NCI-H1105 (cell line): ENCODE measurements at regions not wholly inside any gene's neighbourhood (a gene's known extent, or its start where the extent isn't known, plus 50 kb on each side); places are given as distances from the start of the nearest gene placed in this dataset.
"Not testable (repeated sequence)": the region's sequence is repeated elsewhere in the genome, so short reads cannot be mapped to it uniquely, and the experiment has no call there.

Experiments
- DNase-seq: peaks from one replicate; lab custom pipeline; 2025; lab: John Stamatoyannopoulos, UW

GRCh38 chr4:104662269-104662668 lies 167.6 kb upstream of the CXXC4 start:
- not testable (repeated sequence) for DNase-seq

DNA sequence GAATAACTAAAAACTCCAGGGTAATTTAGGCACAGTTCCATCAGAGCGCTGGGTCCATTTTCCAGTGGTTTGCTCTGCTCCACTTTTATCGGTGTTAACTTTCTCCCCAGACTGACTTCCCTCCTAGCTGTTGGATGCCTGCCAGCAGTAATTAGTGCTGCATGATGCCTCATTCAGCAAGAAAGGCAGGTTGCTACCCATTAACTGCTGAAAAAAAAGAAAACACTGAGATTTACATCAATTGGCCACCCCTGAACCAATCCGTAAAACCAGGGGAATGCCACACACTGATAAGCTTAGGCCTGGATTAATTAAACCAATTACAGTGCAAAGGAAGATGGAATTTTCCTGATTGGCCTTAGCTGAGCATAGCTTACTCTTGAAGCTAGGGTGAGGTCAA lies 182.4 kb upstream of the CXXC4 start:
- peak; percentile 88 for DNase-seq

DNA sequence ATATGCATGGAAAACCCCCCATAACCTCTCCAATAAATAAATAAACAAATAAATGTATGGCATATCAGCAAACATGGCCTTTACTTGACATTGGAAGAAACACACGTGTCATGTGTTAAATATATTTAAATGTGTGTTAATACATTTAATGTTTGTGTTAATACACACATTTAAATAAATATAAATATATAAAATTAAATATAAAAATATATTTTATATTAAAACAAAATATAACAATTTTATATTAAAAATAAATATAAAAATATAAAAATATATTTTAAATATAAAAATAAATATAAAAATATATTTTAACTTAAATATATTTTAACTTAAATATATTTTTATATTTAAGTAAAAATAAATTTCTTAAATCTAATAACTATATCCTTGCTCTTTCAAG lies 187.6 kb upstream of the CXXC4 start:
- DNase-seq = no peak

- DNase-seq = no peak
Observed at GRCh38 chr4:104693601-104694201, 199.0 kb upstream of the CXXC4 start.

DNA sequence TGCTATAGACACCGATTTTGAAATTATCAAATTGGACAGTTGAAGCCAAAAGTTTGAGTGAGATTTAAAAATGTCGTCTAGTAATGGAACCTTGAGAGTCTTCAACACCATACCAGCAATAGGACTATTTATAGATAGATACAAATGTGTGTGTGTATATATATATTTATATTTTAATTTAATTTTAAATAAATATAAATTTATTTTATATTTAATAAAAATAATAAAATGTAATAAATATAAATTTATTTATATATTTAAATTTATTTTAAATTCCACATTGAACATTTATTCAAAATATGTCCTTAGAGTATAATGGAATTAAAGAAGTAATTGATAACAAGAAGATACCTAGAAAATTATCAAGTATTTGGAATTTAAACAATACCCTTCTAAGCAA lies 221.9 kb upstream of the CXXC4 start:
- no peak for DNase-seq

GRCh38 chr4:104719539-104720230 lies 225.0 kb upstream of the CXXC4 start:
- no peak for DNase-seq

- no peak for DNase-seq
Observed at GRCh38 chr4:104722467-104722866, 227.8 kb upstream of the CXXC4 start.

DNA sequence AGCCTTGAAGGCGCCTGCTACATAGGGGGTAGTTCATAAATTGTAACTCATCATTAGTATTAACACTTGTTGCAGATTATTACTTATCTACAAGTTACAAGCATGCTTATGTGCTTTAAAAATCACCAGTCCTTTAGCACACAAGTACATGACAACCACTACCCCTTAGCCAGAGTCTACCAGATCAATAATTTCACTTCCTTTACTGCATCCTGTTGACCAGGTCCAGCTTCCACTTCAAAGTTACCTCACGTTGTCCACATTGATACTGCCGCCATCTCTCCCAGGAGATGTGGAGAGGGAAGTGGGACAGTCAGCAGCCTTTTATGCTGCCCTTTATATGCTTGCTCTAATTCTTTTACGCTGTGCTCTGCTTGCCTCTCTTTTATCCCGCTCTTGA lies 231.3 kb upstream of the CXXC4 start:
- no peak for DNase-seq

GRCh38 chr4:104727643-104728042 lies 232.9 kb upstream of the CXXC4 start:
- DNase-seq = no peak

DNA sequence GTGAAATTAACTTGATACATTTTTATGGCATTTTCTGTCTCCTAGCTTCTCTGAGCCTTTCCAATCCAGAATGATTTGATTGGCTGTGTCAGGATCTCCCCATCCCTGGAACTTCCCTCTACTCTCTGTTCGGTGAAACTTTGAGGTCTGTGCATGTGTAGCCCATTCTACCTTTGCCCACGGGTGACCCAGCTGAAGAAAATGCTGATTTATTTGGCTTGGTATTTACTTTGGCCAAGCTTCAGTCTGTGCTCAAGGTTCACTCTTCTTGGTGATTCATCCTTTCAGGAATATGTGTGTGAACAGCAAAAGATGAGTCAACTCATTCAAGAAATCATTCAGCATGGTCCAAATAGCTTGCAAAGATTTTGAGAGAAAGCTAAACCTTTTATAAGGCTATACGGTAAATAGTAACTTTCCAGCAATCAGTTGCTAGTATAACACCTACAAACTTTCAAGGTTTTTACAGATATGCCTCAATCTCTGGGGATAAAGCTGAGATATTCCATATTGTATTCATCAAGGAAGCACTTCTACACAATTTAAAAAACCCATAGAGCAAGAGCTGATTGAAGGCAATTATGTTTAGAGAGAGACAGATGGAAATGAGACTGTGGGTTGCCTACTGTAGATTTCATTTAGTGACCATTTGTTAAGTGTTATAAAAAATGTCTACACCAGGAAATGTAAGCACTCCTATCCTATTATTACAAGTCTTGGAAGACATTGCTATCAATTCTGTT lies 233.9 kb upstream of the CXXC4 start:
- no peak for DNase-seq

- DNase-seq = no peak
Observed at GRCh38 chr4:104732766-104733165, 238.1 kb upstream of the CXXC4 start.

GRCh38 chr4:104735174-104735573 lies 240.5 kb upstream of the CXXC4 start:
- no peak for DNase-seq

GRCh38 chr4:104740161-104740560 lies 245.5 kb upstream of the CXXC4 start:
- no peak for DNase-seq

DNA sequence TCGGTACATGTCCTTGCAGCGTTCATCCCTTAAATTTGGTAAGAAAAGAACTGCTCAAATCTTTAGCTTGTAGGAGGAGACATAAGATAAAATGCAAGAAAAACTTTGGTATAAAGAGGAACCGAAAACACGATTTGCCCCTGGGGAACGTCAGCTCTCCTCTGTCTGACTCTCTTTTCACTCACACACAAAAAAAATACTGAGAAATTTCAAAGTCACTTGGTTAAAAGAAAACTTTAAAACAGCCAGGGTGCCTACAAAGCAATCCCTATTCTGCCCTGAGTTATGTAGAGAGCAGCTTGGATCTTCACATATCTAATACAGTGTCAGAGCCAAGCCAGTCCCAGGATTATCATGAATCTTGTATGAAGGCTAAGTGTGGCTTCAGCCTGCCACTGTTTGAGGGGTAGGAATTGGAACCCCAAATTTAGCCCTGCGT lies 248.5 kb upstream of the CXXC4 start:
- no peak for DNase-seq

DNA sequence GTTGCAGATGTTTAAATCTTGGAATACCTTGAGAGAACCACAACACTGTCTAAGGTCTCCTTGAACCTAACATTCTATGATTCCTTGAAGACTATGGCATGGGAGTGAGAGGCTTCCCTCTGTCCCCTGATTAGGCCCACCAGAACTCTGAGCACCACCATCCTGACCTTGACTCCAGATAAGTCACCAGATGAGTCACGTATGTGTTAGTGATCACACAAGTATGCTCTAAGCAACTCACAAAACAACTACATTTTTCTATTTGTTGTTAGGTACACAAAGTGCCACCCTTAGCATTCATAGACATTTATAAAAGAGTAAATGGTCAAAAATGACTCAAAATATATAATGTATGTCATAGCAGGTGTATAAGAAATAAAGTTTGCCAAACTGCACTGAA lies 252.9 kb upstream of the CXXC4 start:
- DNase-seq = no peak

DNA sequence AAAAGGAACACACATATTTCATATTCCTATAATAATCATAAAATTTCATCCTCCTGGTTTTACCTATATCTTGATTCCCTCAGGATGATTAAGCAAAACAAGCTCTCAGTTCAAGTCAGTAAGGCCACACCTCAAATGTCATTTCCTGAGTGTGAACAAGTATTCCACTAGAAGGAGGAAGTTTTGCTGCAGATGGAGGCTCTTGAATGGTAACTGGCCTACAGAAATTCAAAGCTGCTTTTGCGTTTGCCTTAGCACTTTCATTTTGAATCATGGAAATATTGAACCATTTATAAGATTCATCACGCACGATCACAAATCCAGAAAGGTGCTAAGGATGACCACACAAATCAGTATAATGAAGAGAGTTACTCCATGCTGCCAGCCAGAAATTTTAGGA lies 254.4 kb upstream of the CXXC4 start:
- DNase-seq = no peak

GRCh38 chr4:104750008-104750407 lies 255.3 kb upstream of the CXXC4 start:
- no peak for DNase-seq

- no peak for DNase-seq
Observed at GRCh38 chr4:104751468-104751867, 256.8 kb upstream of the CXXC4 start.

DNA sequence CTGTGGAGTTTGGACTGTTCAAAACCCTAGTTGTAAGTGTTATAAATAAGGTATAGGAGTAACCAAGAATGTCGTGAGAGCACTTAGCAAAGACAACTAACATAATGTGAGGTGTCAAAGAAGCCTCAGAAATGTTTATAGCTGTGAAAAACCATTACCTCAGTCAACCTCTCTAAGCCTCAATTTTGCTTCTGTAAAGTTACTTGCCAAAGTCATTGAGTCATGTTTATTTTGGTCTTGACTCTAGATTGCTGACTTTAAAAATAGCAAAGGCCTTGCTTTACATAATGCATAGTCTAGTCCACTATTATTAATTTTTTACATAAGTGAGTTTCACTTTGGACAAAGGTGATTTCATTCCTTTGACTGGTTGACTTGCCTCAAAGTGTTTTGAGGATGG lies 257.6 kb upstream of the CXXC4 start:
- DNase-seq = no peak

- no peak for DNase-seq
Observed at GRCh38 chr4:104756837-104757236, 262.1 kb upstream of the CXXC4 start.

DNA sequence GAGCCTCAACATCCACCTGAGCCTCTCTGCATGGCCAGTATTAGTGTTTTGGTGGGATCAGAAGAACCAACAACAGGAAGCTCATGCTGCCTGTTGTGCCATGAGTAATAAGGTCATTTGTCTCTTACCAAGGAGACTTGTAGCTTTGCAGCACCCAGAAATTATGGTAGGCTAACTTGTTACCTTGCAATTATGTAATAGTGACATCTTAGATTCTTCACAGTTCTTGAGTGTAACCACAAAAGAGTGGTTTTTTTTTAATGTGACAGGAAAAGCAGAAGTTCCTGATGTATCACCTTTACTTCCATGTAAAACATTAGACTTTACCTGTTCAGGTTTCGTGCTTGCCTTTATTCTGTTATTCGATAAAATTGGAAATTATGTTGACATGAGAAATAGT lies 263.9 kb upstream of the CXXC4 start:
- no peak for DNase-seq

GRCh38 chr4:104763554-104764222 lies 269.0 kb upstream of the CXXC4 start:
- peak; percentile 7 for DNase-seq

GRCh38 chr4:104766676-104767075 lies 272.0 kb upstream of the CXXC4 start:
- no peak for DNase-seq
